ENCODE measurements at regions not wholly inside any gene's neighbourhood (a gene's known extent, or its start where the extent isn't known, plus 50 kb on each side); places are given as distances from the start of the nearest gene placed in this dataset.
A peak's percentile ranks its signal among the peaks of the same experiment; 100 is the strongest.
"Not testable (repeated sequence)": the region's sequence is repeated elsewhere in the genome, so short reads cannot be mapped to it uniquely, and the experiment has no call there.

DNA sequence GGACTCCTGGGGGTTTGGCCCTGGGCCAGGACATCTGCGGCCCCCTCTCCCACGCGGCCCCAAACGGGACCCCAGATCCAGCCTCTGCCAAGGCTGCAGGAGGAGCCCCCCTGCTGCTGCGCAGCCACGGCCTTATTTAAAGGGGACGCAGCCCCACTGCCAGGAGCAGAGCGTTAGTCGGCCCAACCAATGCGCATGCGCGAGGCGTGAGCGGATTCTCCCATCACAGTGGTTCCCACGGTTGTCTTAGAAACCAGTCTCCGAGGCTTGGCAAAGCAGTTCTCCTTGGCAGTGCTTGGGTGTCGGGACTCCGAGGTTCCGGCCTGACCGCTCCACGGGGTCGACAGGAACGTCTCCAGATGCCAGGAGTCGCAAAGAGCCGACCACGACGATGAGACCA, 288.3 kb upstream of the ZNF337 start:
- ATAC-seq (ENCODE audit: insufficient read depth, low FRiP score) (no peak), DNase-seq (peak; percentile 12 to 67 (median 35))
- Histone ChIP-seq H3K36me3 (ENCODE audit: control insufficient read depth in 4 of 4, insufficient read depth in 4 of 4, low read length in 4 of 4) (no peaks in the 10 kb centered on the region), H3K4me1 (ENCODE audit: control insufficient read depth in 5 of 5, insufficient read depth in 5 of 5, low read length in 5 of 5) (no peaks in the 10 kb centered on the region), H3K27ac (ENCODE audit: low read depth in 1 of 2, low read length in 1 of 2) (no peak overlapping the region), H3K27me3 (ENCODE audit: control insufficient read depth in 3 of 3, insufficient read depth in 3 of 3, low read length in 2 of 3) (no peaks in the 10 kb centered on the region), H3K9ac (ENCODE audit: insufficient read depth in 1 of 2, low read length in 2 of 2) (no peak overlapping the region), H3K9me3 (ENCODE audit: control insufficient read depth in 4 of 4, insufficient read depth in 3 of 4, low read length in 3 of 4) (no peaks in the 10 kb centered on the region), H3K4me3 (no peak overlapping the region)
- 40 to 63% methylated on average over 27 of the region's 27 CpGs for WGBS, 2 donors
- TF ChIP-seq CTCF (IDR thresholded peaks at IDR 0.05; ENCODE audit: control extremely low read depth, extremely low read depth), result no peak

GRCh38 chr20:25982701-25983100, 286.0 kb upstream of the ZNF337 start:
- not testable (repeated sequence) for H3K27me3 ChIP-seq (ENCODE audit: control insufficient read depth in 3 of 3, insufficient read depth in 3 of 3, low read length in 2 of 3); H3K27ac ChIP-seq (ENCODE audit: low read depth in 1 of 2, low read length in 1 of 2); DNase-seq; H3K4me1 ChIP-seq (ENCODE audit: control insufficient read depth in 5 of 5, insufficient read depth in 5 of 5, low read length in 5 of 5); H3K4me3 ChIP-seq; ATAC-seq (ENCODE audit: insufficient read depth, low FRiP score); H3K9me3 ChIP-seq (ENCODE audit: control insufficient read depth in 4 of 4, insufficient read depth in 3 of 4, low read length in 3 of 4); H3K36me3 ChIP-seq (ENCODE audit: control insufficient read depth in 4 of 4, insufficient read depth in 4 of 4, low read length in 4 of 4); H3K9ac ChIP-seq (ENCODE audit: insufficient read depth in 1 of 2, low read length in 2 of 2)

DNA sequence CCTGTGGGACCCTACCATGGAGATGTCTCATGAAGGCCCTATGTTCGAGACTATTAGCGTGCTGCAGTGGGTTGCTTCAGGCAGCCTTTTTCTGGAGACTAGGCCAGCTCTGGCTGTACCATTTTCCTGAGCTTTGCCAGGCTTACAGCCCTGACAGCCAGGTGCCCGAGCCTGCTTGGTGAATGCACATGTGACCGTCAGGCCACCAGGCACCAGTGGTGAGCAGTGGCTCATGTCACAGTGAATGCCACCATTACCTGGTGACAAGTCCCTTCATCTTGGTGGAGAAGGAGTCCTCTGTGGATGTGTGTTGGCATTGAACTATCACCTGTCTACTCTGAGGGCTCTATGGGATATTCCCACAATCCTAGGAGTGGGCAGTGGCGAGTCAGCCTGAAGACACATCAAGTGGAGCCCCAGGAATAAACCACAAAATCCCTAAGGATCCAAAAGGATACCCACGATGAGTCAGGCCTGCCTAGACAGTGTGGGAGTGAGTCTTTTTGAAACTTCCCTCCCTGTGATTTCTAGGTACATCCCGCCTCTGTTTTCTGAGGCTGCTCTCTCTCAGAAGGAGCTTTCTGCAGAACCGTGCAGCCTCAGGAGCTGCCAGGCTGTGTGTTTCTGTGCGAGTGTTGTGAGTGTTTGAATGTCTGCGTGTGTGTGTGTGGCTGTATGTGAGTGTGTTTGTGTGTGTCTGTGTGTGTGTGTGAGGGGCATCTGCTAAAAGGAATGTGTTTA, 282.0 kb upstream of the ZNF337 start:
- not testable (repeated sequence) for DNase-seq; H3K4me3 ChIP-seq; H3K27me3 ChIP-seq (ENCODE audit: control insufficient read depth in 3 of 3, insufficient read depth in 3 of 3, low read length in 2 of 3); H3K27ac ChIP-seq (ENCODE audit: low read depth in 1 of 2, low read length in 1 of 2); H3K9me3 ChIP-seq (ENCODE audit: control insufficient read depth in 4 of 4, insufficient read depth in 3 of 4, low read length in 3 of 4); ATAC-seq (ENCODE audit: insufficient read depth, low FRiP score); H3K4me1 ChIP-seq (ENCODE audit: control insufficient read depth in 5 of 5, insufficient read depth in 5 of 5, low read length in 5 of 5); H3K36me3 ChIP-seq (ENCODE audit: control insufficient read depth in 4 of 4, insufficient read depth in 4 of 4, low read length in 4 of 4); H3K9ac ChIP-seq (ENCODE audit: insufficient read depth in 1 of 2, low read length in 2 of 2)
- WGBS, 2 donors, result 88 to 93% methylated on average over 10 of the region's 10 CpGs

GRCh38 chr20:25975816-25976215, 279.2 kb upstream of the ZNF337 start:
- not testable (repeated sequence) for H3K4me1 ChIP-seq (ENCODE audit: control insufficient read depth in 5 of 5, insufficient read depth in 5 of 5, low read length in 5 of 5); H3K9ac ChIP-seq (ENCODE audit: insufficient read depth in 1 of 2, low read length in 2 of 2); H3K36me3 ChIP-seq (ENCODE audit: control insufficient read depth in 4 of 4, insufficient read depth in 4 of 4, low read length in 4 of 4); ATAC-seq (ENCODE audit: insufficient read depth, low FRiP score); H3K27ac ChIP-seq (ENCODE audit: low read depth in 1 of 2, low read length in 1 of 2); DNase-seq; H3K9me3 ChIP-seq (ENCODE audit: control insufficient read depth in 4 of 4, insufficient read depth in 3 of 4, low read length in 3 of 4); H3K4me3 ChIP-seq; H3K27me3 ChIP-seq (ENCODE audit: control insufficient read depth in 3 of 3, insufficient read depth in 3 of 3, low read length in 2 of 3)
- WGBS, 2 donors, result 65 to 85% methylated on average over 3 of the region's 3 CpGs

DNA sequence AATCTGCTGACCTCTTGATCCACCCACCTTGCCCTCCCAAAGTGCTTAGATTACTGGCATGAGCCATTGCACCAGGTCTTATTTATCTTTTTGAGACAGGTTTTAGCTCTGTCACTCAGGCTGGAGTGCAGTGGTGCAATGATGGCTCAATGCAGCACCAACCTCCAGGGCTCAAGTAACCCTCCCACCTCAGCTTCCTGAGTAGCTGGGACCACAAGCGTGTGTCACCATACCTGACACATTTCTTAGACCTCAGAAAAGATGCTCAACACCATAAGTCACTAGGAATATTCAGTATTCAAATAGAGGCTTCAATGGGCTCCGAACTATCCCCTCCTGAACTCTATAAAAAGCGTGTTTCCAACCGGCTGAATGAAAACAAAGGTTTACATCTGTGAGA, 268.6 kb upstream of the ZNF337 start:
- not testable (repeated sequence) for H3K9ac ChIP-seq (ENCODE audit: insufficient read depth in 1 of 2, low read length in 2 of 2); H3K4me1 ChIP-seq (ENCODE audit: control insufficient read depth in 5 of 5, insufficient read depth in 5 of 5, low read length in 5 of 5); H3K27me3 ChIP-seq (ENCODE audit: control insufficient read depth in 3 of 3, insufficient read depth in 3 of 3, low read length in 2 of 3); H3K4me3 ChIP-seq; H3K9me3 ChIP-seq (ENCODE audit: control insufficient read depth in 4 of 4, insufficient read depth in 3 of 4, low read length in 3 of 4); DNase-seq; H3K27ac ChIP-seq (ENCODE audit: low read depth in 1 of 2, low read length in 1 of 2); H3K36me3 ChIP-seq (ENCODE audit: control insufficient read depth in 4 of 4, insufficient read depth in 4 of 4, low read length in 4 of 4); ATAC-seq (ENCODE audit: insufficient read depth, low FRiP score)
- WGBS, 2 donors, result 84 to 87% methylated on average over 4 of the region's 4 CpGs

GRCh38 chr20:25953876-25954275, 257.2 kb upstream of the ZNF337 start:
- DNase-seq; H3K27ac ChIP-seq (ENCODE audit: low read depth in 1 of 2, low read length in 1 of 2); H3K4me1 ChIP-seq (ENCODE audit: control insufficient read depth in 5 of 5, insufficient read depth in 5 of 5, low read length in 5 of 5); H3K27me3 ChIP-seq (ENCODE audit: control insufficient read depth in 3 of 3, insufficient read depth in 3 of 3, low read length in 2 of 3); ATAC-seq (ENCODE audit: insufficient read depth, low FRiP score); H3K4me3 ChIP-seq; H3K9me3 ChIP-seq (ENCODE audit: control insufficient read depth in 4 of 4, insufficient read depth in 3 of 4, low read length in 3 of 4); H3K36me3 ChIP-seq (ENCODE audit: control insufficient read depth in 4 of 4, insufficient read depth in 4 of 4, low read length in 4 of 4); H3K9ac ChIP-seq (ENCODE audit: insufficient read depth in 1 of 2, low read length in 2 of 2): not testable (repeated sequence)
- WGBS, 2 donors, result 71 to 75% methylated on average over 3 of the region's 3 CpGs

- H3K9me3 ChIP-seq (ENCODE audit: control insufficient read depth in 4 of 4, insufficient read depth in 3 of 4, low read length in 3 of 4); H3K9ac ChIP-seq (ENCODE audit: insufficient read depth in 1 of 2, low read length in 2 of 2); DNase-seq; H3K4me3 ChIP-seq; H3K36me3 ChIP-seq (ENCODE audit: control insufficient read depth in 4 of 4, insufficient read depth in 4 of 4, low read length in 4 of 4); ATAC-seq (ENCODE audit: insufficient read depth, low FRiP score); H3K27me3 ChIP-seq (ENCODE audit: control insufficient read depth in 3 of 3, insufficient read depth in 3 of 3, low read length in 2 of 3); H3K4me1 ChIP-seq (ENCODE audit: control insufficient read depth in 5 of 5, insufficient read depth in 5 of 5, low read length in 5 of 5); H3K27ac ChIP-seq (ENCODE audit: low read depth in 1 of 2, low read length in 1 of 2): not testable (repeated sequence)
- 85 to 93% methylated on average over 1 of the region's 2 CpGs for WGBS, 2 donors
Observed at GRCh38 chr20:25935230-25935629, 238.6 kb upstream of the ZNF337 start.

GRCh38 chr20:25932806-25933205, 236.2 kb upstream of the ZNF337 start:
- not testable (repeated sequence) for H3K9me3 ChIP-seq (ENCODE audit: control insufficient read depth in 4 of 4, insufficient read depth in 3 of 4, low read length in 3 of 4); ATAC-seq (ENCODE audit: insufficient read depth, low FRiP score); DNase-seq; H3K4me3 ChIP-seq; H3K27ac ChIP-seq (ENCODE audit: low read depth in 1 of 2, low read length in 1 of 2); H3K4me1 ChIP-seq (ENCODE audit: control insufficient read depth in 5 of 5, insufficient read depth in 5 of 5, low read length in 5 of 5); H3K27me3 ChIP-seq (ENCODE audit: control insufficient read depth in 3 of 3, insufficient read depth in 3 of 3, low read length in 2 of 3); H3K9ac ChIP-seq (ENCODE audit: insufficient read depth in 1 of 2, low read length in 2 of 2); H3K36me3 ChIP-seq (ENCODE audit: control insufficient read depth in 4 of 4, insufficient read depth in 4 of 4, low read length in 4 of 4)
- WGBS, 2 donors, result 55 to 63% methylated on average over 5 of the region's 5 CpGs
